Esophagus mucosa (tissue), 1 donor: ENCODE measurements at regions not wholly inside any gene's neighbourhood (a gene's known extent, or its start where the extent isn't known, plus 50 kb on each side); places are given as distances from the start of the nearest gene placed in this dataset.
A peak's percentile ranks its signal among the peaks of the same experiment; 100 is the strongest.

Experiments used
- ATAC-seq: fragments of 200-7000 bp; cut with Tn5 transposase; one replicate; pipeline ENCODE4 v1.9.1; 2020
- donor health status: DM: yes; HTN: yes; CAD: no.

DNA sequence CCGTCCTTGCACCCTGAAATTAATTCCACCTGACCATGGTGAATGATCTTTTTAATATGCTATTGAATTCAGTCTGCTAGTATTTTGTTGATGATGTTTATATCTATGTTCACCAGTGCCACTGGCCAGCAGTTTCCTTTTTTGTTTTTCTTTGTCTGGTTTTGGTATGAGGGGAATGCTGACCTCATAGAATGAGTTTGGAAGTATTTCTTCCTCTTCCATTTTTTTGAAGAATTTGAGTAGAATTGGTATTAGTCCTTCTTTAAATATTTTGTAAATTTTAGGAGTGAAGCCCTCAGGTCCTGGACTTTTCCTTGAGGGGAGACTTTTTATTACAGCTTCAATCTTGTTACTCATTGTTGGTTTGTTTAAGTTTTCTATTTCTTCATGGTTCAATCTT, 231.6 kb downstream of the MRPL39 start:
- ATAC-seq: no peak

GRCh38 chr21:25373126-25374082, 233.9 kb downstream of the MRPL39 start:
- ATAC-seq: no peak

DNA sequence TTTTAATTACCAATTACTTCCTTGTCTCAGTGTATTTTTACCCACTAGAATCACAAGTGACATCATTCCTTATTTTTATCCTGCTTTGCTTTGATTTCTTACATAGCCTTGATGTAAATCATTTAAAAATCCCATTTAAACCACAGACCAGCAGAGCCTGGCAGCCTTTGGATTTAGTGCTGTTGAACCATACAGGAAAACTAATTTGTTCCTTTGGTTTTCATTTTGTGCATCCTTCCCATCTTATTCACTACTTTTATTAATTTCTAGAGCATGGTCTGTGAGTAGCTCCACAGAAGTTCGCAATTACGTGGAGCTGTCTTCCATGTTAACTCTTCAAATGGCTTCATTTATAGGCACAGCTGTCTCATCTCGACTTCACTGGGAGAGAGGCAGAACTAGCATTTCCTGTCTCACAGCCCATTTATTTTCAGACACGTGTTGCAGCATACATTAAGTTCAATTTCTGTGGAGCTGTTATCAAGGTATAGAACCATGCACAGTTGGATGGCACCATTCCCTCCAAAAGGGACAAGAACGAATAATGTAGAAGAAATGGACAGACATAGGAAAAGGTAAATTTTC, 235.3 kb downstream of the MRPL39 start:
- no peak for ATAC-seq

GRCh38 chr21:25370311-25370744, 237.0 kb downstream of the MRPL39 start:
- peak; percentile 50 for ATAC-seq

DNA sequence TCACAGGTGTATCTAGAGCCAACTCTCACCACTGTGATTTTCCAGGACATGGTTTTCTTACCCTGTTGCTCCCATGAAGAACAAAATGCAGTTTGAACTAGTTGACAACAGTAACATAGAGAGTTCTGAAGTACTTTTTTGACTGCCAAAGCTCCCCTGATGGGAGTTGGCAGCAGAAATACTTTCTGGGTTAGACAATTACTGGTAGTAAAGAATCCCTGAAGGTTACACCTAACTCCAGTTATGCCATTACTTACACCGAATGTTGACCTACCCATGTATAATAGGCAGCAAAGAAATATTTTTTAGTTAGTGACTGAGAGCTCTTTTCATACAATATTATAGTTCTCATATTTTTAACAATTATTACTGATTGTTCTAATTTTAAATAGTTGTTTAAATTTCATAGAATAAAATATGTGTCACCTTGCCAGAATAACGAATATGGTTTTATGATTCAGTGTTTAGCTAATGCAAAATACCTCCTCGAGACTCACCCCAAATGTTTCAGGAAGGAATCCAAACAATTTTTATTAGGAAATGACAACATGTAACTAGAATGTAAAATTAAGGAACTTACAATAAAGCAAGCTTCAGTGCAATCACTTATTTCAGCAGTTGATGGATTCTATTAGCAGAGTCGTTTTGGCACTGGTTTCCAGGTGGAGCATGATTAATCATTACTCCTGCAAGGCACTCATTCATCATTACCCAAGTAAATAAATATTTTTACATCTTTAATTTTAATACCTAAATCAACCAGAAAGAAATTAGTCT, 237.6 kb downstream of the MRPL39 start:
- ATAC-seq: no peak

GRCh38 chr21:25368531-25368930, 238.8 kb downstream of the MRPL39 start:
- ATAC-seq: no peak

DNA sequence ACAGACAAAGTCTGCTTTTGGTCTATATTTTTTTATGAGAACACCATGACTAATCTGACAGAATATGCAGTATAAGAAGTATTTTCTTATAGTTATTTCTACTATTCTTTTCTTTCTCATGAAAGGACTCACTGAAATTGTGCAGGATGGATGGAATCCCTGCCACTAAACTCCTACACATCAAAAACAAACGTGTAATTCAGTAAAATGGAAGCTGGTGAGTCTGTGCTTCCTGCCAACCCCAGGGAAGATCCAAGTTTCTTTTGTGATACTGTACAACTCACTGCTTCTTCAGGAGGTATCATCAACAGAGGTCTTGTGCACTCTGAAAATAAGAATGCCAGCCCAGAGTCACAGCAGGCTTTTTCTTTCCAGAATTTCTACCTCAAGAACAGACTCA, 241.2 kb downstream of the MRPL39 start:
- no peak for ATAC-seq

- no peak for ATAC-seq
Observed at GRCh38 chr21:25362375-25363267, 244.7 kb downstream of the MRPL39 start.

DNA sequence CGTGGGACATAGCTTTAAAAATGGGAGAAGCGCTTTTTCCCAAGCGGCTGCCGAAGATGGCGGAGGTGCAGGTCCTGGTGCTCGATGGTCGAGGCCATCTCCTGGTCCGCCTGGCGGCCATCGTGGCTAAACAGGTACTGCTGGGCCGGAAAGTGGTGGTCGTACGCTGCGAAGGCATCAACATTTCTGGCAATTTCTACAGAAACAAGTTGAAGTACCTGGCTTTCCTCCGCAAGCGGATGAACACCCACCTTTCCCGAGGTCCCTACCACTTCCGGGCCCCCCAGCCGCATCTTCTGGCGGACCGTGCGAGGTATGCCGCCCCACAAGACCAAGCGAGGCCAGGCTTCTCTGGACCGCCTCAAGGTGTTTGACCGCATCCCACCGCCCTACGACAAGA, 245.5 kb downstream of the MRPL39 start:
- ATAC-seq: no peak

DNA sequence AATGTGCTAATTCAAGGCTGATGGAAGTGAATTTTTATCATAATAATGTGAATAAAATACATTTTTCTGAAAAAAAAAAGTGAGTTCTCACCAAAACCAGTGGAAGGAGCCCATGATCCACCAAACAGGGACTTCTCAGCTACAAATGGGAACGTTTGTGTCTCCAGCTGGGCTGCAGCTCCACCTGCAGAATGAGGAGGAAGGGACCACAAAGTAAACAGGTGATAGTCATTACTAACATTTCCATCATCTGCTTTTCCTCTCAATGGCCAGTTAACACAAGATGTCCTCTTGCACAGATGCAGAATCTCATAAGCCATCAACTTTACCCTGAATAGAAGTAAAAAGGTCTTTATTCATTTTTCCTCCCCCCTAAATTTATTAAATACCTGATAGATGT, 246.2 kb downstream of the MRPL39 start:
- no peak for ATAC-seq

GRCh38 chr21:25360593-25360992, 246.7 kb downstream of the MRPL39 start:
- no peak for ATAC-seq

- no peak for ATAC-seq
Observed at GRCh38 chr21:25359724-25360123, 247.6 kb downstream of the MRPL39 start.

- ATAC-seq: no peak
Observed at GRCh38 chr21:25350056-25350455, 257.2 kb downstream of the MRPL39 start.

DNA sequence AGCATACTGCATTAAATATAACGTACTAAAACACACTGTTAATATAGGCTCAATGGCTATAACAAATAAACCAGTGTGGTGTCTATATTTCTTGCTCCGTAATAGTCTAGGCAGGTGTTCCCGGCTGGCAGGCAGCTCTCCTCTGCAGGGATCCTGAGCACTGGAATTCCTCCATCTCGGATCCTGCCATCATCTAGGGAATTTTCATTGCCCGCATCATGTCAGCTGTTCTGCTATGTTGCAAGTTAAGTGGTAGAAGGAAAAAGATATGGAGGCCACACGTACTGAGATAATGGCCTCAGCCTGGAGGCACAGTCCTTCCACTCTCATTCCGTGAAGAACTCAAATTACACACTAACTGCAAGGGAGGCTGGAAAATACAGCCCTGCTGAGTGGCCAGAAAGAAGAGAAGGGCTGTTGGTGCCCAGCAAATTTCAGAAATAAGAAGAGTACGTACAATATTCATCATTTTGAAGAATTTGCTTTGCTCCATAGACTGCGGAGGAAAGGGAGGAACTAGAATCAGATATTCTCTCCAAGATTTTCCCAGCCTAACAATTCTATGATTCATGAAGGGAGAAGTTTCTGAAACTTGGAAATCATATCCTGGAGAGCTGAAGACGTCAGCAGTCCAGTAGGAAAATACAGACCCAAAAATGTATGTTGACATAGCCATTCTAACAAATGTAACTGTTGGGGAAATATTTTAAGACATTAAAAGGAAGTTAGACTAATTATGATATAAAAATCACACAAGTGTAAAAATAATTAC, 263.3 kb downstream of the MRPL39 start:
- no peak for ATAC-seq

- no peak for ATAC-seq
Observed at GRCh38 chr21:25342816-25343215, 264.5 kb downstream of the MRPL39 start.

DNA sequence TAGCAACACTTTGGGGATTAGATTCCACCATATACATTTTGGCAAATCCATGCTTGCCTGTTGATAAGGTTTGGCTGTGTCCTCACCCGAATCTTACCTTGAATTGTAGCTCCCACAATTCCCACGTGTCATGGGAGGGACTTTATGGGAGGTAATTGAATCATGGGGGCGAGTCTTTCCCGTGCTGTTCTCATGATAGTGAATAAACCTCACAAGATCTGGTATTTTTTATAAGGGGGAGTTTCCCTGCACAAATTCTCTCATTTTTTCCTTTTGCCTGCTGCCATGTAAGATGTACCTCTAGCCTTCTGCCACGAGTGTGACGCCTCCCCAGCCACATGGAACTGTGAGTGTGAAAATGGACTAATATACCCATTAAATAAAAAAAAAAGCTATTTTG, 265.3 kb downstream of the MRPL39 start:
- ATAC-seq: no peak

GRCh38 chr21:25338415-25338814, 268.9 kb downstream of the MRPL39 start:
- ATAC-seq: no peak

GRCh38 chr21:25334046-25334730, 273.1 kb downstream of the MRPL39 start:
- no peak for ATAC-seq

DNA sequence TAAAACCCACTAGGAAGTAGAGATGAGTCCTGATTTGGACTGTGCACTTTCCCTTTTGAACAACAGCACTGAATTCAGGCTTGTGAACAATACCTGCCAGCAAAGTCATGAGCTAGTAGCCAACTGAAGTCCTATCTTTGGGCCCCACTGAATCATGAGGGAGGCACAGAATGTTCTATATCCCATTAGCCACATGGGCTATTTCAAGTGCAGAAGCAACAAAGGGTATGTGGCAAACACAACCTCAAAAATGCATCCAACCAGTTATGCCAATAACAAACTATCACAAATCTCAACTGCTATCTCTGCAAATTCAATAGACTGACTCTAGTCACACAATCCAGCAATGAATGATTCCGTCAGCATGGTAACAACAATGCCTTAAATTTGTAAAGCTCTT, 276.0 kb downstream of the MRPL39 start:
- no peak for ATAC-seq

DNA sequence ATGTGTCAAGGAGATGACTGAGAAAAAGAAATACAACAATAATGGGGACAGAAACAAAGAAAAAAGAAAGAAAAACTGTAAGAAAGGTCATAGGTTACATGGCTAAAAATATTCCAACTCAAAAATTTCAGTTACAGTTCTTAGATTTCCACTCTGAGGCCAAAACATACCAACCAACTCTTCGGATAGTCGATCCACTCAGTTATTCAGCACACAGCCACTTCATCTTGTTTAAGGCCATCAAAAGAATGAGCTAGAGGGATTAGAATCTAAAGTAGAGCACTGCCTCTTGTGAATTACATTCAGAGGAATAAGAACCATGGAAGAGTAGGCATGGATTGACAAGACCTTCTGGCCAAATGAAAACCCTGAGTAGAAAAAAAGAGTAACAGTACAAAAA, 277.0 kb downstream of the MRPL39 start:
- no peak for ATAC-seq
